GM12891 (cell line): ENCODE measurements at regions not wholly inside any gene's neighbourhood (a gene's known extent, or its start where the extent isn't known, plus 50 kb on each side); places are given as distances from the start of the nearest gene placed in this dataset.
A peak's percentile ranks its signal among the peaks of the same experiment; 100 is the strongest.

ENCODE experiments used
- DNase-seq: peaks from one replicate; pipeline ENCODE4 v3.0.0; 2011; ENCODE audit warnings: low spot score; ENCODE audit not compliant: insufficient read length
- FAIRE-seq: peaks from 2 replicates; lab custom pipeline; 2011; peaks lifted over from hg19 to GRCh38; lab: Jason Lieb, UNC
- PAX5 ChIP-seq: IDR thresholded peaks from 2 replicates; pipeline ENCODE4 v1.6.1; 2011; ENCODE audit warnings: low read length, moderate library complexity, mild to moderate bottlenecking; ENCODE audit not compliant: insufficient read depth, severe bottlenecking
- POLR2A ChIP-seq: IDR thresholded peaks from 2 replicates; pipeline ENCODE4 v1.6.1; 2011; ENCODE audit warnings: low read depth, low read length, control low read depth
- POLR2AphosphoS5 ChIP-seq: IDR thresholded peaks from 2 replicates; pipeline ENCODE4 v1.6.1; 2011; ENCODE audit warnings: low read depth, low read length, control low read depth
- POU2F2 ChIP-seq: IDR thresholded peaks from 2 replicates; pipeline ENCODE4 v1.6.1; 2011; ENCODE audit warnings: low read depth, mild to moderate bottlenecking, control low read depth, low read length, moderate library complexity
- SPI1 ChIP-seq: IDR thresholded peaks from 2 replicates; pipeline ENCODE4 v1.6.1; 2011; ENCODE audit warnings: low read depth, low read length, control low read depth
- TAF1 ChIP-seq: IDR thresholded peaks from 2 replicates; pipeline ENCODE4 v1.6.1; 2011; ENCODE audit warnings: low read depth, low read length, control low read depth

GRCh38 chr11:76298255-76298654 lies 82.7 kb downstream of the THAP12 start:
- no peak for TF ChIP-seq POU2F2
- TF ChIP-seq POLR2A, result no peak
- no peak for TF ChIP-seq PAX5
- no peak for TF ChIP-seq TAF1
- no peak for TF ChIP-seq POLR2AphosphoS5
- no peak for TF ChIP-seq SPI1
- no peak for DNase-seq
- FAIRE-seq, result no peak

GRCh38 chr11:76296731-76297542 lies 84.0 kb downstream of the THAP12 start:
- DNase-seq, result no peak
- no peak for FAIRE-seq

GRCh38 chr11:76293189-76293631 lies 86.9 kb upstream of the WNT11 start:
- TF ChIP-seq SPI1 (peak; percentile 60), POU2F2 (no peak)
- FAIRE-seq, result peak; percentile 79
- DNase-seq, result peak; percentile 37

More at GRCh38 chr11:76296731-76297542, 84.0 kb downstream of the THAP12 start:
- no peak for TF ChIP-seq POU2F2
- TF ChIP-seq SPI1, result no peak
- no peak for TF ChIP-seq TAF1
- TF ChIP-seq PAX5, result no peak
- TF ChIP-seq POLR2AphosphoS5, result no peak

GRCh38 chr11:76292583-76293188 lies 86.4 kb upstream of the WNT11 start:
- no peak for FAIRE-seq
- DNase-seq, result no peak
- TF ChIP-seq TAF1, result no peak
- TF ChIP-seq POLR2A, result no peak

- DNase-seq (no peak), FAIRE-seq (no peak)
- TF ChIP-seq SPI1 (no peak), POU2F2 (no peak), PAX5 (no peak), POLR2AphosphoS5 (no peak), POLR2A (no peak), TAF1 (no peak)
Measured at GRCh38 chr11:76291576-76292526, 85.5 kb upstream of the WNT11 start.

- DNase-seq, result no peak
- peak; percentile 70 for FAIRE-seq
- TF ChIP-seq PAX5 (no peak), POLR2AphosphoS5 (no peak), POU2F2 (no peak), POLR2A (no peak), SPI1 (peak; percentile 49)
Measured at GRCh38 chr11:76288166-76288980, 82.1 kb upstream of the WNT11 start.

- no peak for FAIRE-seq
- no peak for DNase-seq
- no peak for TF ChIP-seq POLR2A
- TF ChIP-seq SPI1, result no peak
- no peak for TF ChIP-seq POLR2AphosphoS5
- no peak for TF ChIP-seq PAX5
Measured at GRCh38 chr11:76287227-76287626, 80.9 kb upstream of the WNT11 start.

- FAIRE-seq (no peak), DNase-seq (no peak)
- TF ChIP-seq POLR2AphosphoS5 (no peak), POU2F2 (no peak), PAX5 (no peak), TAF1 (no peak), SPI1 (no peak), POLR2A (no peak)
Measured at GRCh38 chr11:76285397-76286104, 79.2 kb upstream of the WNT11 start.
